Stimulated activated naive CD8-positive, alpha-beta T cell treated with anti-CD3 and anti-CD28 coated beads, Interleukin-15, Interleukin-2, amounts not matched to agents 100 ng/mL and 50 ng/mL, for 24 hours (primary cell): ENCODE measurements at regions not wholly inside any gene's neighbourhood (a gene's known extent, or its start where the extent isn't known, plus 50 kb on each side); places are given as distances from the start of the nearest gene placed in this dataset.
A peak's percentile ranks its signal among the peaks of the same experiment; 100 is the strongest.
"Not testable (repeated sequence)": the region's sequence is repeated elsewhere in the genome, so short reads cannot be mapped to it uniquely, and the experiment has no call there.

Experiments used
- H3K27ac Mint-ChIP-seq: one replicate; pipeline ENCODE4 v1.8.0; 2021; ENCODE audit warnings: mild to moderate bottlenecking, mixed read lengths
- H3K27me3 Mint-ChIP-seq: one replicate; pipeline ENCODE4 v1.8.0; 2021; ENCODE audit warnings: mixed read lengths
- H3K36me3 Mint-ChIP-seq: one replicate; pipeline ENCODE4 v1.8.0; 2021; ENCODE audit warnings: low read depth, mixed read lengths
- H3K4me1 Mint-ChIP-seq: one replicate; pipeline ENCODE4 v1.8.0; 2021; ENCODE audit warnings: low read depth, mixed read lengths
- H3K4me3 Mint-ChIP-seq: one replicate; pipeline ENCODE4 v1.8.0; 2021; ENCODE audit warnings: mild to moderate bottlenecking, mixed read lengths
- H3K9me3 Mint-ChIP-seq: one replicate; pipeline ENCODE4 v1.8.0; 2021; ENCODE audit warnings: mixed read lengths

GRCh38 chr10:45239642-45240041 is 75.8 kb downstream of the OR13A1 start:
- Mint-ChIP-seq H3K4me3 (no peak overlapping the region), H3K36me3 (no peaks in the 10 kb centered on the region), H3K9me3 (no peaks in the 10 kb centered on the region), H3K27ac (no peak overlapping the region), H3K4me1 (peaks cover 18% of the 10 kb centered on the region), H3K27me3 (no peaks in the 10 kb centered on the region)

GRCh38 chr10:45241865-45242520 is 73.4 kb downstream of the OR13A1 start:
- Mint-ChIP-seq H3K27ac (no peak overlapping the region), H3K9me3 (no peaks in the 10 kb centered on the region), H3K36me3 (no peaks in the 10 kb centered on the region), H3K4me3 (no peak overlapping the region), H3K4me1 (peaks cover 18% of the 10 kb centered on the region), H3K27me3 (no peaks in the 10 kb centered on the region)

DNA sequence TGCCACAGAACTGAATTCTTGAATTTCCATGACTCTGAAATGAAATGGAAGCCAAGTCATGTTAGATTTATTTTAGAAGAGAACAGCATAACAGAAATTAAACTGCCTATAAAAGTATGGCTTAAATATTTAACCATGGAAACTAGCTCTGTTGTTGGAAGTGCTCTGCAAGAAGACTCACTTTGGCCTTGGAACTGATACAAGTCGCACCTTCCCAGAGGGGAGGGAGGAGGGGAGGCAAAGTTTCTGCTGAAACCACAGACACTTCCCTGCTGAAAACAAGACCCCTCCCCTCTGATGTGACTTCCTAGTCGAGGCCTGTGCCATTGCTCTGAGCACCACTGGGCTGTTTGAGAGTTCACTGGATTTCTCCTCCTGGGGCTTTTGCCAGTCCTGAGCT is 72.1 kb downstream of the OR13A1 start:
- Mint-ChIP-seq H3K27me3 (no peaks in the 10 kb centered on the region), H3K4me1 (peaks cover 18% of the 10 kb centered on the region), H3K4me3 (no peak overlapping the region), H3K36me3 (no peaks in the 10 kb centered on the region), H3K27ac (no peak overlapping the region), H3K9me3 (no peaks in the 10 kb centered on the region)

- no peaks in the 10 kb centered on the region for H3K36me3 Mint-ChIP-seq
- H3K4me3 Mint-ChIP-seq, result no peak overlapping the region
- peaks cover 10% of the 10 kb centered on the region for H3K4me1 Mint-ChIP-seq
- H3K27me3 Mint-ChIP-seq, result no peaks in the 10 kb centered on the region
- H3K9me3 Mint-ChIP-seq, result no peaks in the 10 kb centered on the region
- H3K27ac Mint-ChIP-seq, result no peak overlapping the region
Observed at GRCh38 chr10:45246522-45246921, 68.9 kb downstream of the OR13A1 start.

GRCh38 chr10:45249978-45250693 is 65.3 kb downstream of the OR13A1 start:
- no peaks in the 10 kb centered on the region for H3K27me3 Mint-ChIP-seq
- no peaks in the 10 kb centered on the region for H3K36me3 Mint-ChIP-seq
- no peaks in the 10 kb centered on the region for H3K9me3 Mint-ChIP-seq
- no peak overlapping the region for H3K27ac Mint-ChIP-seq
- peak overlapping the region; percentile 53 for H3K4me3 Mint-ChIP-seq
- H3K4me1 Mint-ChIP-seq, result peaks cover 16% of the 10 kb centered on the region

GRCh38 chr10:45250694-45251075 is 64.7 kb downstream of the OR13A1 start:
- H3K4me1 Mint-ChIP-seq, result peaks cover 16% of the 10 kb centered on the region
- H3K27ac Mint-ChIP-seq, H3K27me3 Mint-ChIP-seq, H3K4me3 Mint-ChIP-seq, H3K36me3 Mint-ChIP-seq, H3K9me3 Mint-ChIP-seq: not testable (repeated sequence)
